Thyroid gland (tissue), 4 donors: ENCODE measurements at regions not wholly inside any gene's neighbourhood (a gene's known extent, or its start where the extent isn't known, plus 50 kb on each side); places are given as distances from the start of the nearest gene placed in this dataset.

Source experiments
- POLR2A ChIP-seq, 2 donors: fragments of 450-650 bp; IDR thresholded peaks; one replicate each; pipeline ENCODE4 v1.6.1; 2017; ENCODE audit warnings: antibody characterized with exemption in 2 of 2, mild to moderate bottlenecking in 2 of 2, moderate library complexity in 1 of 2
- TF ChIP-seq, protein P1 (sequence below), 6 experiments: fragments of 200-600 bp in 3 of 6; fragments of 450-650 bp in 3 of 6; sonication (generic) in 3 of 6; IDR thresholded peaks; one replicate each; pipeline ENCODE4 v1.5.1; 2016 to 2019; ENCODE audit warnings: antibody characterized with exemption in 6 of 6, mild to moderate bottlenecking in 2 of 6, inconsistent platforms in 1 of 6, moderate library complexity in 1 of 6

DNA sequence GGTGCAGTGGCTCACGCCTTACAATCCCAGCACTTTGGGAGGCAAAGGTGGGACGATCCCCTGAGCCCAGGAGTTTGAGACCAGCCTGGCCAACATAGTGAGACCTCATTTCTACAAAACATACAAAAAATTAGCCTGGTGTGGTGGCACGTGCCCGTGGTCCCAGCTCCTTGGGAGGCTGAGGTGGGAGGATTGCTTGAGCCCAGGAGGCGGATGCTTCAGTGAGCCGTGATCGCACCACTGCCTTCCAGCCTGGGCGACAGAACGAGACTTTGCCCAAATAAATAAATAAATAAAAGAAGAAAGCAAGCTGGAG lies 91.7 kb upstream of the SEC11C start:
- TF ChIP-seq, protein P1, sequence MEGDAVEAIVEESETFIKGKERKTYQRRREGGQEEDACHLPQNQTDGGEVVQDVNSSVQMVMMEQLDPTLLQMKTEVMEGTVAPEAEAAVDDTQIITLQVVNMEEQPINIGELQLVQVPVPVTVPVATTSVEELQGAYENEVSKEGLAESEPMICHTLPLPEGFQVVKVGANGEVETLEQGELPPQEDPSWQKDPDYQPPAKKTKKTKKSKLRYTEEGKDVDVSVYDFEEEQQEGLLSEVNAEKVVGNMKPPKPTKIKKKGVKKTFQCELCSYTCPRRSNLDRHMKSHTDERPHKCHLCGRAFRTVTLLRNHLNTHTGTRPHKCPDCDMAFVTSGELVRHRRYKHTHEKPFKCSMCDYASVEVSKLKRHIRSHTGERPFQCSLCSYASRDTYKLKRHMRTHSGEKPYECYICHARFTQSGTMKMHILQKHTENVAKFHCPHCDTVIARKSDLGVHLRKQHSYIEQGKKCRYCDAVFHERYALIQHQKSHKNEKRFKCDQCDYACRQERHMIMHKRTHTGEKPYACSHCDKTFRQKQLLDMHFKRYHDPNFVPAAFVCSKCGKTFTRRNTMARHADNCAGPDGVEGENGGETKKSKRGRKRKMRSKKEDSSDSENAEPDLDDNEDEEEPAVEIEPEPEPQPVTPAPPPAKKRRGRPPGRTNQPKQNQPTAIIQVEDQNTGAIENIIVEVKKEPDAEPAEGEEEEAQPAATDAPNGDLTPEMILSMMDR (IDR thresholded peaks at IDR 0.05) = no peak
- TF ChIP-seq POLR2A (IDR thresholded peaks at IDR 0.05) = no peak
